GM12873 (cell line): ENCODE measurements at regions not wholly inside any gene's neighbourhood (a gene's known extent, or its start where the extent isn't known, plus 50 kb on each side); places are given as distances from the start of the nearest gene placed in this dataset.

Experiments used
- CTCF ChIP-seq: IDR thresholded peaks from 2 replicates; pipeline ENCODE4 v1.5.1; 2012; ENCODE audit warnings: low read depth, mild to moderate bottlenecking, moderate library complexity, low read length, control low read depth; ENCODE audit not compliant: insufficient read depth; ENCODE audit errors: missing control alignments

DNA sequence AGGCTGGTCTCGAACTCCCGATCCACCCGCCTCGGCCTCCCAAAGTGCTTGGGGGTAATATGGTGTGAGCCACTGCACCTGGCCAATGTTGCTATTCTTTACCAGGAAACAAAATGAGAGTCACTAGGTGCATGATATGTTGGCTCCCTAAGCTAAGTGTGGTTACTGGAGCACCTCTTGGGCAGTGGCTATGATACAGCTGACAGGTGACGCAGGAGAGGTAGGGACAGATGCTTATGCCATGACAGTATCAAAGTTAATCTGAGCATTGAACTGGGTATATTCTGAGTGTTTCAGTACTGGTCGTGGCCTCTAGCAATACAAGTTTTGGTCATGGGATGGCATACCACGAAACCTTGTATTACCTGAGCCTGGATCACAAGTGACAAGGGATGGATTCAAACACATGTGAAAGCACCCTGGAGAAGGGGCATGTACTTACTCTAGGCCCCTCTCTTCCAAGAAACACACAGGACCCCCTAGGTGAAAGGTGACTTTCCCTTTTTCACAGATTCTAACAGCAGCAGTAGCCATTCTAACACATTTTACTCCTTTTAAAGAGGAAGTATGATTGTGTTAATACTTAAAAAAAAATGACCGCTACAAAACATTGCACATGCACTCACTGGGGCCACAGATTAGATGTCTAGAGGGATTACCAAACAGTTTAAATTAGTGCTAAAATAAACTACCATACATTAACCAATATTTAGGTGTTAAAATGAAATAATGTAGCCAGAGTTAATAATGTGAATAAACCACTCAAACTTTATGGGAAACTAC is 467.3 kb downstream of the SHQ1 start:
- TF ChIP-seq CTCF = no peak

DNA sequence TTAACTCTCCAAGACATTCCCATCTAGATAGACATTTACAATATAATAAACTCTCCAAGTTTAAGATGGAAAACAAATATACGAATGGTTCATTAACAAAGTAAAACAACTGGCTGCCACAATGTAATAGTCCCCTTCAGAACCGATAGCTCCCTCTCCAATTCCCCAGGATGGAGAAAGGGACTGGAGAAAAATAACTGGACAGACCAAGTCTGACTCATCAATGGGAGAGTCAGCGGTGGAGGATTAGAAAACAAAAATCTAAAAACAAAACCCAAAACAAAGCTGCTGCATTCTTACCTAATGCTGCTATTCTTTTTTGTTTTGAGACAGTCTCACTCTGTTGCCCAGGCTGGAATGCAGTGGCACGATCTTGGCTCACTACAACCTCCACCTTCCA is 468.1 kb downstream of the SHQ1 start:
- TF ChIP-seq CTCF = no peak

GRCh38 chr3:72379500-72380187 is 468.6 kb downstream of the SHQ1 start:
- no peak for TF ChIP-seq CTCF

- no peak for TF ChIP-seq CTCF
Observed at GRCh38 chr3:72378287-72378686, 470.0 kb downstream of the SHQ1 start.

DNA sequence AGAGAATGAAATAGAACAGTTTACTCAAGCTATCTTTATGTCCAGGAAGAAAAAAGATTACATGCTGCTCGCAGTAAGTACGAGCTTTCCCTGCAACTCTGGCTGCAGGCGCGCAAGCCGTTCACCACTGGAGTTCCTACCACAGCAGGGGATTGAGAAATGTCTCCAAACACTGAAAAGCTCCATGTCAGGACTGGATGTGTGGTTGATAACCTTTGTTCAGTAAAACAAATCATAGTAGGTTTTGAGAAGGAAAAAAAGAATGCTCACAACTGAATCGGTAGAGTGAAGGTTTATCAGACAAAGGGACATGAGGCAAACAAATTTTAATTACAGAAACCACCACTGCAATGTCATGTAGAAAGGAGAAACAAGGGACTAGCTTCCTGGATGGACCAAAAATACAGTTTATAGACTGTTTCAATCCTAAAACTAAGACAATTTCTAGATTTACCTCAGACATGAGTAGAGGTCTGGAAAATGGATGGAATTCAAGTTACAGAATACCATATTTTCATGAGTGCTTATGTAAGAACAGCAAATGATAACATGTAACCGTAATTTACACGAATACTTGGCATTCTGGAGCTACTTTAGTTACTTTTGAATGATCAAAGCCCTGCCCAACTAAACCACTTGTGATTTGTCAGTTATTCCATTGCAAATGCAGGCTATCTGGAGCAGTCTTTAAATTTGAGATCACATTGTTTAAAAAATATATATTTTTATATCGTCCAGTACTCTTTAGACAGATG is 471.1 kb downstream of the SHQ1 start:
- no peak for TF ChIP-seq CTCF

GRCh38 chr3:72375237-72376076 is 472.8 kb downstream of the SHQ1 start:
- TF ChIP-seq CTCF = no peak
